H1 (cell line): ENCODE measurements at regions not wholly inside any gene's neighbourhood (a gene's known extent, or its start where the extent isn't known, plus 50 kb on each side); places are given as distances from the start of the nearest gene placed in this dataset.

Experiments
- CTCF ChIA-PET: fragments of 300-600 bp; sonication (Branson Sonifier 250); formaldehyde crosslinking; loops from one replicate; lab custom pipeline; 2021; ENCODE audit not compliant: partially characterized antibody; lab: Charles Lee
- POLR2A ChIA-PET: fragments of 300-600 bp; sonication (Branson Sonifier 250); formaldehyde crosslinking; loops from one replicate; lab custom pipeline; 2021; ENCODE audit warnings: inconsistent platforms; ENCODE audit not compliant: partially characterized antibody; lab: Charles Lee
- DNase-seq, 2 experiments: peaks; one replicate each; pipeline versions ENCODE4 v3.0.0 to v3.0.0-alpha.2; 2010 to 2022; ENCODE audit warnings: low spot score in 2 of 2, low read depth in 1 of 2, mixed read lengths in 1 of 2
- FAIRE-seq: peaks from 2 replicates; lab custom pipeline; 2011; peaks lifted over from hg19 to GRCh38; lab: Jason Lieb, UNC
- H2AFZ ChIP-seq: 2 replicates; pipeline ENCODE4 v1.8.1; 2012; ENCODE audit warnings: low read length, inconsistent platforms
- H2AK5ac ChIP-seq: 2 replicates; pipeline ENCODE4 v1.6.1; 2013; ENCODE audit warnings: low read depth, low read length
- H2BK120ac ChIP-seq: replicated peaks from 2 replicates; pipeline ENCODE3; 2013; ENCODE audit warnings: low read depth, low read length, inconsistent platforms
- H2BK12ac ChIP-seq: 2 replicates; pipeline ENCODE4 v1.6.1; 2013; ENCODE audit warnings: low read depth, low read length
- H2BK15ac ChIP-seq: 2 replicates; pipeline ENCODE4 v1.6.1; 2013; ENCODE audit warnings: low read length
- H2BK20ac ChIP-seq: 2 replicates; pipeline ENCODE4 v1.6.1; 2013; ENCODE audit warnings: low read length
- H2BK5ac ChIP-seq: 2 replicates; pipeline ENCODE4 v1.6.1; 2013; ENCODE audit warnings: low read depth, low read length
- H3K14ac ChIP-seq: 2 replicates; pipeline ENCODE4 v1.6.1; 2013; ENCODE audit warnings: inconsistent platforms; ENCODE audit not compliant: insufficient read length
- H3K18ac ChIP-seq: 2 replicates; pipeline ENCODE4 v1.6.1; 2013; ENCODE audit warnings: low read length; ENCODE audit errors: extremely low read depth
- H3K23ac ChIP-seq: 2 replicates; pipeline ENCODE4 v1.6.1; 2013; ENCODE audit warnings: inconsistent platforms; ENCODE audit not compliant: insufficient read length
- H3K23me2 ChIP-seq: 2 replicates; pipeline ENCODE4 v1.6.1; 2013; ENCODE audit warnings: low read depth, low read length
- H3K27ac ChIP-seq: 2 replicates; pipeline ENCODE4 v1.6.1; 2011; ENCODE audit warnings: low read depth, low read length, inconsistent platforms
- H3K27me3 ChIP-seq, 4 experiments: replicated peaks in 1 of 4; 1 replicate in 1 of 4; 2 replicates in 3 of 4; pipeline versions ENCODE4 v1.6.1 to v1.8.1; 2011 to 2013; ENCODE audit warnings: low read length in 3 of 4, mild to moderate bottlenecking in 3 of 4, inconsistent platforms in 2 of 4, mixed read lengths in 2 of 4, moderate library complexity in 1 of 4; ENCODE audit not compliant: control insufficient read depth in 3 of 4, insufficient read depth in 3 of 4; ENCODE audit errors: extremely low read depth in 1 of 4
- H3K36me3 ChIP-seq, 4 experiments: 2 replicates each; pipeline versions ENCODE4 v1.6.1 to v1.8.1; 2011 to 2013; ENCODE audit warnings: mild to moderate bottlenecking in 4 of 4, low read length in 3 of 4, moderate library complexity in 2 of 4, control low read depth in 1 of 4, inconsistent platforms in 1 of 4; ENCODE audit not compliant: insufficient read depth in 4 of 4, control insufficient read depth in 2 of 4
- H3K4ac ChIP-seq: replicated peaks from 2 replicates; pipeline ENCODE3; 2013; ENCODE audit warnings: low read length, low read depth, mixed read lengths, inconsistent platforms; ENCODE audit not compliant: insufficient read length
- H3K4me1 ChIP-seq, 4 experiments: replicated peaks in 1 of 4; 1 replicate in 1 of 4; 2 replicates in 3 of 4; pipeline versions ENCODE4 v1.6.1 to v1.8.1; 2011 to 2013; ENCODE audit warnings: low read length in 3 of 4, inconsistent platforms in 2 of 4, mixed read lengths in 1 of 4; ENCODE audit not compliant: insufficient read depth in 4 of 4, control insufficient read depth in 3 of 4
- H3K4me2 ChIP-seq, 2 experiments: 2 replicates each; pipeline versions ENCODE4 v1.6.1 to v1.8.1; 2011 to 2013; ENCODE audit warnings: low read depth in 2 of 2, low read length in 2 of 2, control low read depth in 1 of 2, inconsistent platforms in 1 of 2, mild to moderate bottlenecking in 1 of 2; ENCODE audit not compliant: insufficient read depth in 1 of 2
- H3K4me3 ChIP-seq, 4 experiments: fragments of 200-600, 300-600 bp in 1 of 4; sonication (generic), shearing (Covaris generic), sonication (Bioruptor Twin) in 1 of 4; 2 replicates each; pipeline versions ENCODE4 v1.5.1 to v1.8.1; 2011 to 2016; ENCODE audit warnings: low read length in 4 of 4, low read depth in 3 of 4, control low read depth in 2 of 4, inconsistent platforms in 2 of 4, mild to moderate bottlenecking in 2 of 4, mixed read lengths in 1 of 4, moderate library complexity in 1 of 4; ENCODE audit not compliant: insufficient read depth in 2 of 4; ENCODE audit errors: extremely low read depth in 1 of 4
- H3K56ac ChIP-seq: replicated peaks from 2 replicates; pipeline ENCODE3; 2013; ENCODE audit warnings: low read depth, mild to moderate bottlenecking, mixed read lengths, low read length, inconsistent platforms; ENCODE audit not compliant: insufficient read length
- H3K79me1 ChIP-seq: 2 replicates; pipeline ENCODE4 v1.6.1; 2013; ENCODE audit warnings: low read depth, low read length, control low read depth
- H3K79me2 ChIP-seq, 2 experiments: 2 replicates each; pipeline versions ENCODE4 v1.6.1 to v1.8.1; 2012 to 2013; ENCODE audit warnings: low read length in 2 of 2, mild to moderate bottlenecking in 2 of 2, inconsistent platforms in 1 of 2; ENCODE audit not compliant: insufficient read depth in 2 of 2, control insufficient read depth in 1 of 2
- H3K9ac ChIP-seq, 4 experiments: replicated peaks in 1 of 4; 1 replicate in 1 of 4; 2 replicates in 3 of 4; pipeline versions ENCODE4 v1.6.1 to v1.8.1; 2011 to 2013; ENCODE audit warnings: low read depth in 3 of 4, low read length in 3 of 4, control low read depth in 2 of 4, mild to moderate bottlenecking in 2 of 4, moderate library complexity in 2 of 4, inconsistent platforms in 1 of 4; ENCODE audit errors: extremely low read depth in 1 of 4
- H3K9me3 ChIP-seq, 2 experiments: 2 replicates each; pipeline versions ENCODE4 v1.6.1 to v1.8.1; 2012 to 2013; ENCODE audit warnings: mild to moderate bottlenecking in 2 of 2, moderate library complexity in 2 of 2, control low read depth in 1 of 2, inconsistent platforms in 1 of 2, low read depth in 1 of 2, low read length in 1 of 2, mixed read lengths in 1 of 2; ENCODE audit not compliant: insufficient read depth in 2 of 2
- H4K20me1 ChIP-seq, 2 experiments: replicated peaks in 1 of 2; 2 replicates each; pipeline versions ENCODE3 to v1.8.1; 2011 to 2013; ENCODE audit warnings: inconsistent platforms in 2 of 2, low read length in 2 of 2, mild to moderate bottlenecking in 1 of 2; ENCODE audit not compliant: insufficient read depth in 2 of 2, control insufficient read depth in 1 of 2
- H4K5ac ChIP-seq: 2 replicates; pipeline ENCODE4 v1.6.1; 2013; ENCODE audit warnings: low read length, low read depth, mixed read lengths, inconsistent platforms; ENCODE audit not compliant: insufficient read length
- H4K8ac ChIP-seq: 2 replicates; pipeline ENCODE4 v1.8.0; 2013; ENCODE audit warnings: mild to moderate bottlenecking, moderate library complexity, low read length, inconsistent platforms; ENCODE audit not compliant: insufficient read depth; ENCODE audit errors: extremely low read depth
- H4K91ac ChIP-seq: replicated peaks from 2 replicates; pipeline ENCODE3; 2013; ENCODE audit warnings: low read length, mixed read lengths, inconsistent platforms; ENCODE audit not compliant: insufficient read length
- ATF2 ChIP-seq: IDR thresholded peaks from 2 replicates; pipeline ENCODE4 v1.6.1; 2012; ENCODE audit warnings: low read length, inconsistent platforms
- CHD2 ChIP-seq: IDR thresholded peaks from 2 replicates; pipeline ENCODE4 v1.6.1; 2012; ENCODE audit warnings: low read length, improper control_type of control experiment
- CTCF ChIP-seq, 3 experiments: IDR thresholded peaks; 1 replicate in 2 of 3; 2 replicates in 1 of 3; pipeline versions ENCODE4 v1.5.1 to v1.6.1; 2011; ENCODE audit warnings: low read length in 3 of 3, mild to moderate bottlenecking in 3 of 3, inconsistent platforms in 2 of 3, low read depth in 1 of 3, moderate library complexity in 1 of 3; ENCODE audit not compliant: insufficient read depth in 1 of 3; ENCODE audit errors: control extremely low read depth in 1 of 3
- HDAC2 ChIP-seq, 2 experiments: fragments of 300-600 bp in 1 of 2; sonication (generic) in 1 of 2; IDR thresholded peaks; 2 replicates each; pipeline ENCODE4 v1.6.1; 2011 to 2012; ENCODE audit warnings: low read depth in 2 of 2, low read length in 2 of 2, mild to moderate bottlenecking in 2 of 2, moderate library complexity in 2 of 2, borderline replicate concordance in 1 of 2, inconsistent platforms in 1 of 2
- NANOG ChIP-seq: IDR thresholded peaks from 2 replicates; pipeline ENCODE4 v1.6.1; 2011; ENCODE audit warnings: low read length, low read depth, mild to moderate bottlenecking, inconsistent platforms; ENCODE audit not compliant: insufficient read depth, poor library complexity, severe bottlenecking
- POU5F1 ChIP-seq: IDR thresholded peaks from 2 replicates; pipeline ENCODE4 v1.6.1; 2011; ENCODE audit warnings: low read depth, mild to moderate bottlenecking, low read length, moderate library complexity
- SIRT6 ChIP-seq: IDR thresholded peaks from one replicate; pipeline ENCODE4 v1.7.1; 2012; ENCODE audit warnings: low read length, inconsistent platforms
- SIX5 ChIP-seq: IDR thresholded peaks from 2 replicates; pipeline ENCODE4 v1.6.1; 2011; ENCODE audit warnings: mild to moderate bottlenecking, low read depth, low read length
- SP2 ChIP-seq: IDR thresholded peaks from 2 replicates; pipeline ENCODE4 v1.6.1; 2012; ENCODE audit warnings: mild to moderate bottlenecking, low read length, inconsistent platforms
- SP4 ChIP-seq: IDR thresholded peaks from 2 replicates; pipeline ENCODE4 v1.6.1; 2012; ENCODE audit warnings: low read length, inconsistent platforms
- TBP ChIP-seq: IDR thresholded peaks from 2 replicates; pipeline ENCODE4 v1.6.1; 2011; ENCODE audit warnings: low read depth, low read length, improper control_type of control experiment
- WGBS, 2 experiments: shearing (Covaris generic) in 1 of 2; methylation state at CpG; one replicate each; pipeline versions ENCODE4 v1.1.6 to v1.1.7; 2013 to 2015; ENCODE audit warnings: low lambda C conversion rate in 2 of 2, mixed read lengths in 2 of 2, inconsistent platforms in 1 of 2, low coverage in 1 of 2, missing lambda C conversion rate in 1 of 2; ENCODE audit not compliant: insufficient replicate concordance in 2 of 2, insufficient coverage in 1 of 2, insufficient read length in 1 of 2; ENCODE audit errors: extremely low coverage in 1 of 2, missing lambda C conversion rate in 1 of 2; 5-methylcytosine and 5-hydroxymethylcytosine counted together

- no peak for FAIRE-seq
- H4K8ac ChIP-seq: no peak overlapping the region
- TF ChIP-seq POU5F1 (no peak), SP2 (no peak), CHD2 (no peak), ATF2 (no peak), TBP (no peak), SIRT6 (no peak), NANOG (no peak), CTCF (IDR thresholded peaks at IDR 0.05; ENCODE audit: control extremely low read depth in 1 of 3, insufficient read depth in 1 of 3, low read depth in 1 of 3, low read length in 3 of 3) (no peak), SP4 (no peak), SIX5 (no peak), HDAC2 (IDR thresholded peaks at IDR 0.05; ENCODE audit: borderline replicate concordance in 1 of 2, low read depth in 2 of 2, low read length in 2 of 2) (no peak)
Observed at GRCh38 chr2:145415151-145415550, 895.2 kb upstream of the ZEB2 start.

More at GRCh38 chr2:145415151-145415550, 895.2 kb upstream of the ZEB2 start:
- H3K4me1 ChIP-seq: no peaks in the 10 kb centered on the region
- no peaks in the 10 kb centered on the region for H3K36me3 ChIP-seq
- no peak overlapping the region for H3K27ac ChIP-seq
- H2BK12ac ChIP-seq: no peak overlapping the region
- no peak overlapping the region for H2BK120ac ChIP-seq
- H3K9me3 ChIP-seq: no peaks in the 10 kb centered on the region
- CTCF ChIA-PET: no interaction called here
- H2BK5ac ChIP-seq: no peak overlapping the region
- H3K14ac ChIP-seq: no peak overlapping the region
- POLR2A ChIA-PET: no interaction called here
- peaks cover 0 to 2% (median 0%) of the 10 kb centered on the region in 4 experiments; a peak in 1 of 7 replicates for H3K27me3 ChIP-seq
- no peak overlapping the region for H3K23ac ChIP-seq
- H3K4ac ChIP-seq: no peak overlapping the region
- no peak overlapping the region for H3K56ac ChIP-seq
- H2AFZ ChIP-seq: no peak overlapping the region
- no peaks in the 10 kb centered on the region for H3K79me1 ChIP-seq
- DNase-seq: no peak
- H3K23me2 ChIP-seq: no peaks in the 10 kb centered on the region
- no peaks in the 10 kb centered on the region for H4K20me1 ChIP-seq
- H3K9ac ChIP-seq: no peak overlapping the region
- no peak overlapping the region for H3K4me3 ChIP-seq
- H4K5ac ChIP-seq: no peak overlapping the region
- no peak overlapping the region for H2BK20ac ChIP-seq
- H3K79me2 ChIP-seq: no peaks in the 10 kb centered on the region
- H2BK15ac ChIP-seq: no peak overlapping the region
- 100% methylated on average over 1 of the region's 1 CpG; no CpG with 5 or more reads in 1 of the 2 experiments for WGBS, 2 experiments
- no peak overlapping the region for H2AK5ac ChIP-seq
- no peak overlapping the region for H4K91ac ChIP-seq
- H3K4me2 ChIP-seq: no peak overlapping the region
- no peak overlapping the region for H3K18ac ChIP-seq
